Astrocyte (in vitro differentiated cells and primary cell): ENCODE measurements at regions not wholly inside any gene's neighbourhood (a gene's known extent, or its start where the extent isn't known, plus 50 kb on each side); places are given as distances from the start of the nearest gene placed in this dataset.

Experiments used
- CTCF ChIP-seq: IDR thresholded peaks from 2 replicates; pipeline ENCODE4 v1.5.1; 2011; ENCODE audit warnings: low read depth, mild to moderate bottlenecking, inconsistent platforms, low read length, moderate library complexity; ENCODE audit not compliant: insufficient read depth
- EZH2 ChIP-seq: IDR thresholded peaks from 2 replicates; pipeline ENCODE4 v1.6.1; 2012; ENCODE audit warnings: mild to moderate bottlenecking, low read length, inconsistent platforms; ENCODE audit not compliant: insufficient read depth

- no peak for TF ChIP-seq CTCF
- TF ChIP-seq EZH2: no peak
Observed at GRCh38 chr10:53063805-53064204, 291.2 kb upstream of the MBL2 start.
